Activated CD4-positive, alpha-beta T cell treated with anti-CD3 and anti-CD28 coated beads for 1 hour (primary cell): ENCODE measurements at regions not wholly inside any gene's neighbourhood (a gene's known extent, or its start where the extent isn't known, plus 50 kb on each side); places are given as distances from the start of the nearest gene placed in this dataset.
A peak's percentile ranks its signal among the peaks of the same experiment; 100 is the strongest.
"Not testable (repeated sequence)": the region's sequence is repeated elsewhere in the genome, so short reads cannot be mapped to it uniquely, and the experiment has no call there.

Experiments
- DNase-seq: peaks from one replicate; pipeline ENCODE4 v3.0.0-alpha.2; 2020

GRCh38 chr20:26214991-26215390 lies 518.3 kb upstream of the ZNF337 start:
- DNase-seq: no peak

GRCh38 chr20:26209171-26209941 lies 512.7 kb upstream of the ZNF337 start:
- peak; percentile 8 for DNase-seq

- DNase-seq: peak; percentile 54
These were observed 511.8 kb upstream of the ZNF337 start for GRCh38 chr20:26208296-26209091.

GRCh38 chr20:26207967-26208295 lies 511.3 kb upstream of the ZNF337 start:
- DNase-seq: peak; percentile 9

GRCh38 chr20:26207237-26207966 lies 510.7 kb upstream of the ZNF337 start:
- no peak for DNase-seq

- DNase-seq: no peak
These were observed 508.7 kb upstream of the ZNF337 start for GRCh38 chr20:26205350-26205749.

- not testable (repeated sequence) for DNase-seq
These were observed 504.4 kb upstream of the ZNF337 start for GRCh38 chr20:26201026-26201425.

- DNase-seq: not testable (repeated sequence)
These were observed 490.7 kb upstream of the ZNF337 start for GRCh38 chr20:26187329-26187728.

GRCh38 chr20:26183720-26184119 lies 487.1 kb upstream of the ZNF337 start:
- DNase-seq: not testable (repeated sequence)

- not testable (repeated sequence) for DNase-seq
These were observed 484.7 kb upstream of the ZNF337 start for GRCh38 chr20:26181364-26181763.

GRCh38 chr20:26171875-26172274 lies 475.2 kb upstream of the ZNF337 start:
- not testable (repeated sequence) for DNase-seq

GRCh38 chr20:26169506-26169905 lies 472.9 kb upstream of the ZNF337 start:
- DNase-seq: no peak

GRCh38 chr20:26167499-26167898 lies 470.8 kb upstream of the ZNF337 start:
- no peak for DNase-seq

- no peak for DNase-seq
These were observed 467.2 kb upstream of the ZNF337 start for GRCh38 chr20:26163890-26164289.

GRCh38 chr20:26163151-26163550 lies 466.5 kb upstream of the ZNF337 start:
- not testable (repeated sequence) for DNase-seq

- not testable (repeated sequence) for DNase-seq
These were observed 465.1 kb upstream of the ZNF337 start for GRCh38 chr20:26161741-26162140.

GRCh38 chr20:26160916-26161315 lies 464.3 kb upstream of the ZNF337 start:
- not testable (repeated sequence) for DNase-seq

- DNase-seq: no peak
These were observed 457.6 kb upstream of the ZNF337 start for GRCh38 chr20:26154224-26154623.

GRCh38 chr20:26135325-26136110 lies 438.9 kb upstream of the ZNF337 start:
- DNase-seq: no peak

- no peak for DNase-seq
These were observed 438.0 kb upstream of the ZNF337 start for GRCh38 chr20:26134606-26135005.

- not testable (repeated sequence) for DNase-seq
These were observed 437.1 kb upstream of the ZNF337 start for GRCh38 chr20:26133794-26134193.

GRCh38 chr20:26120920-26121319 lies 424.3 kb upstream of the ZNF337 start:
- not testable (repeated sequence) for DNase-seq

GRCh38 chr20:26094498-26094897 lies 397.8 kb upstream of the ZNF337 start:
- not testable (repeated sequence) for DNase-seq
